ENCODE measurements at regions not wholly inside any gene's neighbourhood (a gene's known extent, or its start where the extent isn't known, plus 50 kb on each side); places are given as distances from the start of the nearest gene placed in this dataset.

DNA sequence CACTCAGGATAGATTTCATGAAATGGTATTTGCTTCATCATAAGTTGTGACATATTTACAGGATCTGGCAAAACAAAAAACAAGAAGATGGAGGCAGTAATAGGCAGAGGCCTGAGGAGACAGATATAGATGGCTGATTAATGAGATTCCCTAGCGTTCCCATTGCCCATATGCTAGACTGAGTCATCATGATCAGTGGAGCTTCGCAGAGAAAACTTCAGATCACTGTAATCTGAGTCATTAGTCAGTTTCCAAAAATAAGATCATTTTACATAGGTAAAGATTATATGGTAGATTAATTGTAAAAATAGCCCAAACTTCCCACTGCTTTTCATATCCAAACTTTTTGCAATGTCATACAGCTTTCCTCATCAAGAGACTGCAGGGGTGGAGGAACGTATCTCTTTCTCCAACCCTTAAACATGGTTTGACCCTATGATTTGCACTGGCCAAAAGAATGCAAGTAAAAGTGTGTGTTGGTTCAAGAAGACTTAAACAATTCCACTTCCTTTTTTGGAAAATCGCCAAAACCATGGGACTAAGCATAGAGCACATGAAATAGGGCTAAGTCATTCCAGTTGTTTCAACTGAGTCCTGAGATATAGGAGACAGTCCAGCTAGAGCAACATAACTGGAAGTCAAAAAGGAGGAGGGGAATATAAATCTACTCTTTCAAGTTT, 626.0 kb downstream of the RNF144B start:
- H3K14ac ChIP-seq (ENCODE audit: insufficient read length): no peak overlapping the region
- no peak overlapping the region for H2BK15ac ChIP-seq (ENCODE audit: low read length)
- H2AK5ac ChIP-seq (ENCODE audit: low read depth, low read length): no peak overlapping the region
- no peaks in the 10 kb centered on the region; a peak in 1 of 7 replicates for H3K27me3 ChIP-seq (replicated peaks in 1 of 4; ENCODE audit: control insufficient read depth in 3 of 4, extremely low read depth in 1 of 4, insufficient read depth in 3 of 4, low read length in 3 of 4)
- no peak overlapping the region for H3K23ac ChIP-seq (ENCODE audit: insufficient read length)
- no peak overlapping the region for H3K4ac ChIP-seq (replicated peaks; ENCODE audit: insufficient read length, low read depth, low read length)
- no peak for DNase-seq (ENCODE audit: low read depth in 1 of 2, low spot score in 2 of 2)
- no peak overlapping the region for H2BK120ac ChIP-seq (replicated peaks; ENCODE audit: low read depth, low read length)
- ChIA-PET POLR2A (ENCODE audit: partially characterized antibody) (no interaction called here), CTCF (ENCODE audit: partially characterized antibody) (interaction anchor here (1.3 to 2.5 kb wide), 3 partner anchors 11 to 23 kb away, joined by 4 to 12 read pairs (median 4); no protein-coding TSS in a partner anchor)
- H2AFZ ChIP-seq (ENCODE audit: low read length): no peak overlapping the region
- H2BK5ac ChIP-seq (ENCODE audit: low read depth, low read length): no peak overlapping the region
- no peak overlapping the region for H3K56ac ChIP-seq (replicated peaks; ENCODE audit: insufficient read length, low read depth, low read length)
- H4K91ac ChIP-seq (replicated peaks; ENCODE audit: insufficient read length, low read length): no peak overlapping the region
- no peak overlapping the region for H3K4me3 ChIP-seq (ENCODE audit: extremely low read depth in 1 of 4, insufficient read depth in 2 of 4, low read depth in 3 of 4, low read length in 4 of 4)
- 92% methylated on average over 4 of the region's 4 CpGs; no CpG with 5 or more reads in 1 of the 2 experiments for WGBS, 2 experiments (ENCODE audit: extremely low coverage in 1 of 2, insufficient coverage in 1 of 2, insufficient read length in 1 of 2, insufficient replicate concordance in 2 of 2, low coverage in 1 of 2, low lambda C conversion rate in 2 of 2, missing lambda C conversion rate in 1 of 2)
- no peaks in the 10 kb centered on the region for H3K79me1 ChIP-seq (ENCODE audit: low read depth, low read length)
- no peak overlapping the region for H3K18ac ChIP-seq (ENCODE audit: extremely low read depth, low read length)
- H3K9ac ChIP-seq (replicated peaks in 1 of 4; ENCODE audit: extremely low read depth in 1 of 4, low read depth in 3 of 4, low read length in 3 of 4): no peak overlapping the region
- FAIRE-seq: no peak
- no peak overlapping the region for H3K27ac ChIP-seq (ENCODE audit: low read depth, low read length)
- H3K23me2 ChIP-seq (ENCODE audit: low read depth, low read length): no peaks in the 10 kb centered on the region
- H3K4me2 ChIP-seq (ENCODE audit: insufficient read depth in 1 of 2, low read depth in 2 of 2, low read length in 2 of 2): no peak overlapping the region
- H2BK12ac ChIP-seq (ENCODE audit: low read depth, low read length): no peak overlapping the region
- H4K8ac ChIP-seq (ENCODE audit: extremely low read depth, insufficient read depth, low read length): no peak overlapping the region
- no peaks in the 10 kb centered on the region for H3K9me3 ChIP-seq (ENCODE audit: insufficient read depth in 2 of 2, low read depth in 1 of 2, low read length in 1 of 2)
- no peaks in the 10 kb centered on the region for H3K4me1 ChIP-seq (replicated peaks in 1 of 4; ENCODE audit: control insufficient read depth in 3 of 4, insufficient read depth in 4 of 4, low read length in 3 of 4)
- no peak overlapping the region for H2BK20ac ChIP-seq (ENCODE audit: low read length)
- H3K79me2 ChIP-seq (ENCODE audit: control insufficient read depth in 1 of 2, insufficient read depth in 2 of 2, low read length in 2 of 2): no peaks in the 10 kb centered on the region
- H3K36me3 ChIP-seq (ENCODE audit: control insufficient read depth in 2 of 4, insufficient read depth in 4 of 4, low read length in 3 of 4): no peaks in the 10 kb centered on the region
- no peak for TF ChIP-seq RXRA (IDR thresholded peaks at IDR 0.05; ENCODE audit: insufficient read depth, low read depth, low read length)
- H4K5ac ChIP-seq (ENCODE audit: insufficient read length, low read depth, low read length): no peak overlapping the region
- no peaks in the 10 kb centered on the region for H4K20me1 ChIP-seq (replicated peaks in 1 of 2; ENCODE audit: control insufficient read depth in 1 of 2, insufficient read depth in 2 of 2, low read length in 2 of 2)

All from H1 (cell line).